ENCODE measurements at regions not wholly inside any gene's neighbourhood (a gene's known extent, or its start where the extent isn't known, plus 50 kb on each side); places are given as distances from the start of the nearest gene placed in this dataset.

DNA sequence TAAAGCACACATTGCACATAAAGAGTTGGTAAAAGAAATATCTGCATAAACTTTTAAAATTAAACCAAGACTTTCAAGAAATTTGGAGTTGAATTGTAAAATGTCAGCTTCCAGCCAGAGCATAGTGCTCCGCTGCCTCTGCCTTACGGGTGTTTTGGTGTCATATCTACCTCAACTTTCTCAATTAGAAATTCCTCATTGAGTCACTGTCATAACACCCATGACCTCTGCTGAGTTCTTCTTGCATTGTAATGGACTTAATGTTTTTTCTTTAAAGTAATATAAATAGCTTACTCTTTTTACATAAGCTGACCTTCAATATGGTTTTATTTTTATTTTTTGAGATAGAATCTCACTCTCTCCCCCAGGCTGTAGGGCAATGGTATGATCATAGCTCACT lies 551.0 kb upstream of the NBEA start:
- DNase-seq (no peak), ATAC-seq (no peak)
- Histone ChIP-seq H3K4me3 (no peak overlapping the region), H3K4me1 (no peaks in the 10 kb centered on the region), H3K27me3 (no peaks in the 10 kb centered on the region), H3K9me3 (peaks cover 0 to 20% (median 10%) of the 10 kb centered on the region in 12 donors), H3K36me3 (no peaks in the 10 kb centered on the region), H3K27ac (no peak overlapping the region)
- intact Hi-C loops (cut with DNase I), result no loop called here
- TF ChIP-seq POLR2A (IDR thresholded peaks at IDR 0.05) (no peak), CTCF (IDR thresholded peaks at IDR 0.05) (no peak)
- WGBS, 4 donors, result 79 to 96% (median 86%) methylated on average over 2 of the region's 2 CpGs

GRCh38 chr13:34401696-34402095 lies 540.4 kb upstream of the NBEA start:
- Histone ChIP-seq H3K27ac (no peak overlapping the region), H3K4me1 (no peaks in the 10 kb centered on the region), H3K27me3 (no peaks in the 10 kb centered on the region), H3K9me3 (peaks cover 0 to 12% (median 0%) of the 10 kb centered on the region in 12 donors), H3K36me3 (no peaks in the 10 kb centered on the region), H3K4me3 (no peak overlapping the region)
- intact Hi-C loops (cut with DNase I), result no loop called here
- TF ChIP-seq CTCF (IDR thresholded peaks at IDR 0.05) (no peak), POLR2A (IDR thresholded peaks at IDR 0.05) (no peak)
- 86 to 93% (median 87%) methylated on average over 1 of the region's 1 CpG for WGBS, 4 donors
- ATAC-seq (no peak), DNase-seq (no peak)

- no peak for ATAC-seq
Observed at GRCh38 chr13:34405410-34406181, 536.5 kb upstream of the NBEA start.

GRCh38 chr13:34408640-34409039 lies 533.4 kb upstream of the NBEA start:
- intact Hi-C loops (cut with DNase I), result no loop called here
- 62 to 83% (median 72%) methylated on average over 2 of the region's 2 CpGs for WGBS, 4 donors
- H3K36me3 ChIP-seq, result no peaks in the 10 kb centered on the region

More at GRCh38 chr13:34405410-34406181, 536.5 kb upstream of the NBEA start:
- no peak for TF ChIP-seq POLR2A (IDR thresholded peaks at IDR 0.05)
- TF ChIP-seq CTCF (IDR thresholded peaks at IDR 0.05), result no peak
- no peaks in the 10 kb centered on the region for H3K9me3 ChIP-seq
- no peak for DNase-seq
- no peak overlapping the region for H3K27ac ChIP-seq
- intact Hi-C loops (cut with DNase I), result no loop called here
- peaks cover 0 to 12% (median under 1%) of the 10 kb centered on the region in 12 donors for H3K4me1 ChIP-seq
- H3K4me3 ChIP-seq, result no peak overlapping the region
- 82 to 87% (median 84%) methylated on average over 4 of the region's 4 CpGs for WGBS, 4 donors
- no peaks in the 10 kb centered on the region for H3K27me3 ChIP-seq
- no peaks in the 10 kb centered on the region for H3K36me3 ChIP-seq

More at GRCh38 chr13:34408640-34409039, 533.4 kb upstream of the NBEA start:
- no peak overlapping the region for H3K4me3 ChIP-seq
- DNase-seq (no peak), ATAC-seq (no peak)
- H3K27me3 ChIP-seq, result no peaks in the 10 kb centered on the region
- no peaks in the 10 kb centered on the region for H3K9me3 ChIP-seq
- no peak overlapping the region for H3K27ac ChIP-seq
- TF ChIP-seq CTCF (IDR thresholded peaks at IDR 0.05), result no peak
- no peak for TF ChIP-seq POLR2A (IDR thresholded peaks at IDR 0.05)
- peaks cover 0 to 16% (median 3%) of the 10 kb centered on the region in 12 donors for H3K4me1 ChIP-seq

Measured in heart left ventricle (tissue), 16 donors.